ENCODE measurements at regions not wholly inside any gene's neighbourhood (a gene's known extent, or its start where the extent isn't known, plus 50 kb on each side); places are given as distances from the start of the nearest gene placed in this dataset.

DNA sequence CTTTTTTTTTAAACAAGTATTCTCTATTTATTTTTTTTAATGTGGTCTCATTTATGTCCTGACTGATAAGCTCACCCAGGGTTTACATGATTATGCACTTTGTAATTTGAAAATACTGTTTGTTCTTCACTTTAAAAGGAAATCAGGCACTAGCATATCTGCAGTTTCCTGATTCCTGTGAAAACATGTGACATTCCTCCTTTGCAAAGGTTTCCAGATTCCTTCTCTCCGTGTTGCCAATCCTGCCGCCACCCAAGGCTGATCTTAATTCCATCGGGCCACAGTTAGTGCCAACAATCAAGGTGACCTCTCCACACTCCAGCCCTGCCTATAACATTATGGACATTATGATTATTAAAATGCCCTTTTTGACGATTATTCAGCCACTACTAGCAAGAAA lies 225.4 kb downstream of the PCDH7 start:
- DNase-seq, result no peak

DNA sequence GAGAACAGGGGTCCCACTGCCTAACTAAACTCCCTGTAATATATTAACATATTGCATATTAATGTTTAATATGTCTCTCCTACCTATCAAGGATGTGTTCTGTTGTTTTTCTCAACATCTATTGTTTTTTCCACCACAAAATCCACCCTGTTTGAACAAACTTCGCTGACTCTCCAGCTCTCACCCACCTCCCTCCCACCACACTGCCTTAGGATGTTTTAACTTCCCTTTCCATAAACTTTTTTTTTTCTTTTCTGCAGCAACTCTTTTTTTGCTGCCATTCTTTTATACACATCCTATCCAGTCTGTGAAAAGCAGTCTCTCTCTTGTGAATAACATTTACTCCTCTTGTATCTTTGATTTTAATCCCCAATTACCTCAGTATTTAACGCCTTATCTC lies 226.1 kb downstream of the PCDH7 start:
- DNase-seq, result no peak

DNA sequence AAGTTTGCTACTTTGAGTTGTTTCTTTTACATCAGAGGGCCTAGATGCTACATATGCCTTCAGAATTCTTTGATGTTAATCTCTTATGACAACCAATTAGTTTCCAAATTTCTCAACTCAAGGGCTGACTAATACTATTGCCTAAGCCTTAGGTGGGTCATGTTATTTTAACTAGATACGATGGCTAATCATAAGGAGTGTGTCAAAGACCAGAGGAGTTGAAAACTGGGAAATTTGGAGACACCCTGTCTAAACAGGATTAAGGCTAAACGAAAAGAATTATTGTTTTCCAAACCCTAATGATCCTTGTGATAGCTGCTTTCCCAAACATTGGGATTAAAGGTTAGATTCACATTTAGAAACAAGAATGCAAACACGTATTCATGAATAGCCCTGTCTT lies 228.5 kb downstream of the PCDH7 start:
- no peak for DNase-seq

DNA sequence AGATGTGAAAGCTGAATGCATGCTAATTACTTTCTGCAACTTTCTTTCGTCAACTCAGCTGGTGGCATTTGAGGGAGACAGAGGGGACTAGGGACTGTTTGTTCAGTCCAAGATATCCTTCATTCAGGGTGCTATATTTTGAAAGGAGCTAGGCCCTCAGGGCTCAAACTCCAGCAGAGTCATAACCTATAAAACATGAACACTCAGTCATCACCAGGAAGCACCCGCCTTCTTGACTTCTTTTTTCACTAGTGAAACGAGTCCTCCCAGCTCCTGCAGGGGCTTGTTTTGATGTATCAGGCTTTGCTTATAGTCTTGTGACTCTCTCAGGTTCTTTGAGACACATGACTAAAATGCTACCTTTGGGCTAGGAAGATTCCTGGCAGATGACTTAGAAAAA lies 230.6 kb downstream of the PCDH7 start:
- DNase-seq, result no peak

DNA sequence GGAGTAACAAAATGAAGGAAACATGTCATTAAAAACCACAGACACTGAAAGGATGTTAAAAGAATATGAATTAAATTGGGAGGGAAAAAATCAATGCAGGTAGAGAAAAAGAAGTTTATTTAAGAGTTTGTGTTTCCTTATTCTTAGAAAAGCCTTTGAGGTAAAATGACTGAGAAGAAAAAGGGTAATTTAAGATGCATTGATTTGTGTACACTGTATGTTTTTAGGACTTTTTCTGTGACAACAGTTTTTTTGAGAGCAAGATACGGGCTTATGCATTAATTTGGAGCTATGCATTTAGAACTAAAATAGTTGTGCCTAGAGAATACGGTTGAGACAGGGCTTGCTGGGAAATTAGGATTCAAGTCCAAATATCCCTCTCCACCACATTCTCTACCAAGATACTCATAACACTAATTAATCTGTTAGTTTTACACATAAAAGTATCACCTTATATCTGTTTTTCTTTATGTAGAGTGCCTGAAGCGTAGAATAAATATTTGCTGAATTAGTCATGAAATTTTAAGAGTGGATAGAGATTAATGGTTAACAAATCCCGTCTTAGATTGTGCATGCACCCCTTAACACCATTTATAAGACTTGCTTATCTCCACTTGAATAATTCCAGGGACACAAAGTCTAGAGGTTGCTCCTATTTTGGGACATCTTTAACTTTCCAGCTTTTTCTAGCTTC lies 232.5 kb downstream of the PCDH7 start:
- DNase-seq, result no peak

DNA sequence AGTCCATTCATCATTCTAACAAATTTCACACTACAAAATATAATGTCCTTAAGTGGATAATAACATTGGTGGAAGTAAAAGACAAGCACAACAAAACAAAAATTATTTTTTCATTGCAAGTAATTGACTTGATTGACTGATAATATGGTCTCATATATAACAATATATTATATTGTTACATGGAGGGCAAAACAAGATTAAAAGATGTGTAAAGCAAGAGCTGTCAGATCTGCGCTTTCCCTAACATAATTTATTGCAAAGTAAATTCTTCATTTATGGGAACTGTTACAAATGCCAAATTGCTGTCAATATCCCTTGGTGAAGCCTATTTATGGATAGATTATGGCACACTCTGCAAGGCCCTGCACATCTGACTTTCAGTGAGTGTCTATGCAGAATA lies 233.6 kb downstream of the PCDH7 start:
- DNase-seq, result no peak

DNA sequence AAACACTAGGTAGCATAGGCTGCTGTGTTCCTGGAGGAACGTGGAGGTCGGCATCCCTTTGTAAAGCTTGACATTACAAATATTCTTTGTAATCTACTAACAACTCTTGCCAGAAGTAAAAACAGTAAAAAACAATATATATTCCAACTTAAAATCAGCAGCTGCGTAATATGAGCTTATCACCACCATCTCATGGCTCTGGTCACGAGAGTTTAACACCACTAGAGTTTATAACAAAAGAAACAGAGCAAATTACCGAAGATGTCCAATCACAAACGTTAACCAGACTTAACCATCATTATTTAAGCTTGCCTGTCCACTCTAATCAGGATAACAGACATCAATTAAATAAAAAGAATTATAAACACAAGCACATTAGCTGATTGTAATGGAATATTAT lies 236.7 kb downstream of the PCDH7 start:
- no peak for DNase-seq

DNA sequence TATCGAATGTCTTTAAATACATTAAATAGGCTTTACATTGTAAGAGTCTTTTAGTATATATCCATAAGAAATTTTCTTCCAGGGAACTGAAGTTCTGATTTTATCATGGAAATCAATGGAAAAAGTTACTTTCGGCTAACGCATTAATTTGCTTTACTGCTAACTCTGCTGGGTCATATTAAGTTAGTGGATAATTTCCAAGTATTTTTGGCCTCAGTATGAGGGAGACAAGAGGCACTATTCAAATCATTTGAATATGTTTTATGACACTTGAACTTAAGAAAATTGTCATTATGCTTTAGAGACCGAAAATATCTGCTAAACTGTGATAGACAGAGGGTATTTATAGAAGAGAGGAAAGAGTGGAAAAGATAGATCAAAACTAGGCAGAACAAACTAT lies 237.5 kb downstream of the PCDH7 start:
- no peak for DNase-seq

DNA sequence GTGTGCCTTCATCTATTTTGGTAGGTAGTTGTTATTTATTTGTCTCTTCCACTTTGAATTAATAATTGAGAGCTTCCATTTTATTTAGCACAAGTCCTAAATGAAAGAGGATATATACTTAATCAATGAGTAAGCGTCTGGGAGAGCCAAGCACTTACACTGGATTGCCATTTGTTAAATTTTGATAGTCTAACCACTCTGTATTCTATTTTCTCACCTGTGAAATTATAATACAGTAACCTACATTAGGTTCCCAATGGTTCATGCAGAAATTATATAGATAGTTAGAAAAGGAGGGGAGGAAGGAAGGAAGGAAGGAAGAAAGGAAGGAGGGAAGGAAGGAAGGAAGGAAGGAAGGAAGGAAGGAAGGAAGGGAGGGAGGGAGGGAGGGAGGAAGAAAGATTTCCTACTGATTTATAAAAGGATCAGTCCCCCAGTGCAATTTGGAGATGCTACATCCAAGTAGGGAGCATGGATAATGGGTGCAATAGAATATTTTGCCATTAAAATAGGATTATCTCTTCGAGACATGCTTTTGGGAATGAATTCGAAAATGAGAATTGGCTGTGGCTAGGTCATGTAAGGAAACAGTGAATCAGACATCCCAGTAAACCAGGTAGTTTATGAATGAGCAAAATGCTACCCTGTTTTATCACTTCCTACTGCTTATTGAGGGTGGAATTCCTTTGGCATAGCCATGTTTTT lies 239.8 kb downstream of the PCDH7 start:
- DNase-seq, result no peak

DNA sequence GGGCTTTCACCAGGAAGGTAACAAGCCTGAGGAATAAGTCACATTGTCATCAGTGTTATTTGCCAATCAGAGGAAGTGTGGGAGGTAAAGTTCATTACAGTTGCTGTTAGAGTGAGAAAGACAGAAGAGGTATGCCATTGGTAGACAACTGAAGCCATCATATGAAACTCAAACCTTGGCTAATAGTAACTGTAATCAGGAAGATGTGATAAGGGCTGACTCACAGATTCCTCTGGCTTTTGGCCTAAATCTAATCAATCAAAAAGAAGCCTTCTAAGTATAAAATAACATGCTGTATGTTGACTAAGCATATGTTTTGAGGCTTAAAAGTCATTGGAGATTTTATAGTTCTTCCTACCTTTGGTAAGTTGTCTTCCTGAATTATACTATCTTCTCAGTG lies 242.8 kb downstream of the PCDH7 start:
- no peak for DNase-seq

DNA sequence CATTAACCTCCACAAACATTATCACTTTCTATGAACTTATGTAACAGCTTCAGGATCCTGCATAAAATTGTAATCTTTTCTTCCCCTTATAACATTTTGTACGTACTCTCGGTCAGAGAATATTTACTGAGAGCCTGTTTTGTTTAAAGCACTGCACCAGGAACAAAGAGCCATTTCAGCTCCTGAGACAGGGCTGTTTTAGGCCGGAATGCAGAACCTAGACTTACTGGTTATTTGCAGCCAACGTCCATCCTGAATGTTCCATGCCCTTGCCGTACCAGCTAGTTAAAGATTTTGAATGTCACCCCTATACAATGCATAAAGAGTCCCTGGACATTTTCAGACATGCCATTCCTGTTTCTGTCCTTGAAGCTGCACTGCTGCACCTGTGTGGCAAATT lies 248.8 kb downstream of the PCDH7 start:
- no peak for DNase-seq

DNA sequence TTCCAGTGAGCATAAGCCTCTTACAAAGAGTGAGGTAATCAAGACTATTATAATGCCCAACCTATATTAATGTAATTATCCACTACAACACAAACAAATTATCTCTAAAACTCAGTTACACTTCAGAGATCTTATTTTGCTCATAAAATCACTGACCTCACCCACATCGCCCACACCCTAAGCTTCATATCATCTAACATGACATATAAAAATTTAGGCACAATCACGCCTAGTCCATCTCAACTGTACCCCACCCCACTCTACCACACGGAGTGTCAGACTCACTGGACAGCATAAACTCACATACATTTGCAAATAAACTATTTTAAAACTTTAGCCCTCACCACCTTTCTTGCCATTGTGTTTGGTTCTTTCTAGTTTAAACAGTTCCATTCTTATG lies 252.4 kb downstream of the PCDH7 start:
- DNase-seq, result no peak

DNA sequence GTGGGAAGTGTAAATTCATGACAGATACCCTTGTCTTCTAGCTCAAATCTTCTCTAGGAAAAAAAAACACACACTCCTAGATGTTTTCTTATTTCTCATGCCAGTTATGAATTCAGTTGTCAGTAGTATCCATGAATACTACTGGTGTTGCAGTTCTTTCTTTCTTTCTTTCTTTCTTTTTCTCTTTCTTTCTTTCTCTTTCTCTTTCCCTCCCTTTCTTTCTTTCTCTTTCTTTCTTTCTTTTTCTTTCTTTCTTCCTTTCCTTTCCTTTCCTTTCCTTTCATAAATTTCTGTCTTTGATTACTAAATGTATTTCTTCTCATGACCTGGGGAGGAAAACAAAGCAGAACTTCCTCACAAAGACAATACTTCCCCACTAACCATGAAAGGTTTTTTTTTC lies 253.8 kb downstream of the PCDH7 start:
- DNase-seq, result no peak

DNA sequence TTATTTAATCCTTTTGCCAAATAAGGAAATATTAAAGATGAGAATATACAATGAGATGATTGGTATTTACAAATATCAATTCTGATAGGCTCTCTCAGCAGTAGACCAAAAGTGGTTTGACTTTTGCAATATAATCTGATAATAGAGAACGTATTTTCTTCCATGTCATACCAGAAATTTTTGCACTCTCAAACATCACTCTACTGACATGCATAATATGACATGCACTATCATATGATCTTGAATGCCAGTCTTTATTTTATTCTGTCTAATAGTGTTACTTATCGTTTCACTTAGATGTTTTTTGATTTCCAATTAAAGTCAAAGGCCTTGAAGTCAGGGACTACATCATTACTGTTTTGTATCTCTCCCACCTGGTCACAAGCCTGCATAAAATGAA lies 259.2 kb downstream of the PCDH7 start:
- no peak for DNase-seq

DNA sequence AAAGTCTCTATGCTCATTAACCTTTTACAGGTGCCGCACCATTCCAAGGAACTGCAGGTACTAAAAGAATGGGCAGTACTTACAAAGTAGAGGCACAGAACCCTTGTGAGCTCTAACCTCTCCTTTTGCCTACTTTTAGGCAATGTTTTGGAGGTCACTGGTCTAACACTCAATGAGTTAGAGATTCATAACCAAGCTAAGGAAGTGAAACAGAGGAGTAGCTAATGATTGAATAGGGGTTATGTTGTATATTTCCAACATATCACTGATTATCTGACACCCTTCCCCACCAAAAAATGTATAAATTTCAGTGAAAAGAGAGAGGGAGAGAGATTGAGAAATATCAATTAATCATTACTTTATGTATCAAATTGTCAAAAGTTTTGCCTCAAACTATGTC lies 269.3 kb downstream of the PCDH7 start:
- DNase-seq, result no peak

DNA sequence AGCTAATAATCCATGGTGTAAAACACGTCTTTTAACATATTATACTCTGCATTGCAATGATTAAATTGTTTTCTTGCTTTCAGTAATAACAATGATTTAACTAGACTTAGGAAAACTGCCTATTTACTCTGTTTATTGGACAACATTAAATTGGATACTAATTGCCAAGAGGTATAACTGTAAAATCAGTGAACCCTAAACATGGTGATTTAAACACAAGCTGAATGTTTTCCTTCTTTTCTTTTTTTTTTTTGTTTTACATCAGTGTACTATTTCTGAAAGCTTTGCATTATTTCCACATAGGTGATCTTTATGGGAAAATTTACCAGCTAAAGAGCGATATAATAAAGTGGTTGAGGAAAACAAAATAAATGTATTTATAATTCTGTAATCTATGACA lies 276.7 kb downstream of the PCDH7 start:
- DNase-seq, result no peak

DNA sequence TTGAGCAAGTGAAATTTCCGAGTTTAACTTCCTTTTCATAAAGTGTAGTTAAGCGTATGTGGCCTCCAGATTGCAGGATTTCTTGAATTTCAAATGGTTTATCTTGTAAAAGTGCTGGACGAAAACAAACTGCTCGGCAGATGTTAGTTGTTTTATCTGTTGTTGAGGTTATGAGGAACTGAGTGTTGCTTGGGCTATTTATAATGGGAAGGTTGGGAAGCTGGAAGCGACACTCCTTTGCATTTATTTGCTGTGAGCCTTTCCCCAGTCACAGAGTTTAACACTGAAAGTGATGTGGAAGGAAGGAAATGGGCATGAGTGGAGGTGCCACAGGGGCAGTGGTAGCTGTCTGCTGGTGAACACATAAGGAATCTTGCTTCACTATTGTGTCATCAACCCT lies 284.9 kb downstream of the PCDH7 start:
- no peak for DNase-seq

DNA sequence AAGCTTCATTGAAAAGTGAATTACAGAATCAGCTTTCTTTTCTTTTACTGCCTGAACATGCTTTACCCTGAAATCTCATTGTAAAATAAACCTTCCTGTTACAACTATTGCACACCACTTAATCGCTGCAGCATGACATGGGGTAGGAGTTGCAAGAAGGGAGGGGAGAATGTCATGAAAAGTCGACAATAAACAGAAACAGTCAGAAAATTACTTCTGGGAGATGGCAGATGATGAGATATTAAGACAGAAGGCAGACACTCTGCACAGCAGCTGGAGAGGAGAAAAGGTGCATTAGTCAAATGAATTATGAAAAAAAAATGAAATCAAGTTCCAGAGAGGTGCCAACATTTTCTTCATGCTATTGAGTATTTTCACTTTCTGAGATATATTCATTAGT lies 287.7 kb downstream of the PCDH7 start:
- DNase-seq, result no peak

DNA sequence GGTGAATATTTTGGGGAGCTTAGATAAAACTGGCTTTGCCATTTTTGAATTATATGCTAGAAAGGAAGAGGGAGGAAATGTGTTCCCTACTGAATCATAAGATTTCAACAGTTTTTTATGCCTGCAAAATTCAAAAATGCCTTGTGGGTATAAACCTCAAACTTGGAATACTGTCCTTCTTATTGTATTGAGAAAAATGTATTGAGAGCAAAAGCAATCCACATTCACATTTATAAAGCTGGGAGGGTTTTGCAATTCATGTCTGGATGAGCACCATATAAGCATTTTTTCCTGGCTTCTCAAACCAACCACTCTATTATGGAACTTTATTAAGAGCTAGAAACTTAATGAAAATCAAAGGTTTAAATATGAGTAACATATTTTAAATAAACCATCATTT lies 289.8 kb downstream of the PCDH7 start:
- DNase-seq, result no peak

DNA sequence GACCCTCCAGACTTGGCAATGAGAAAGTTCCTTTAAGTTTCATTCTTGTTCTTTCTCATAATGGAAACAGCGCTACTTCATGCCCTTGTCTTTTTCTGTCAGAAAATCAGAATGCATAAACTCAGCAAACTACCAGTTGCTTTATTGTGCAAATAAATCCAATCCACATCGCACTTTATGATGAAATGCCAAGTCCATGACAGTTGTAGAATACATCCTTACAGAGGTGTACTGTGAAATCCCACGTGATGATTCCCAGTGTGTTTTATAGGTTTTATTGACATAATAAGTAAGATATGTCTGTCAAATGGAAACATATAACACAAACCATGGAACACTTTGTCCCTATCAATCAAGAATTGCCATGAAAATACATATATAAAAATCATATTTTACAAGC lies 295.0 kb downstream of the PCDH7 start:
- no peak for DNase-seq

DNA sequence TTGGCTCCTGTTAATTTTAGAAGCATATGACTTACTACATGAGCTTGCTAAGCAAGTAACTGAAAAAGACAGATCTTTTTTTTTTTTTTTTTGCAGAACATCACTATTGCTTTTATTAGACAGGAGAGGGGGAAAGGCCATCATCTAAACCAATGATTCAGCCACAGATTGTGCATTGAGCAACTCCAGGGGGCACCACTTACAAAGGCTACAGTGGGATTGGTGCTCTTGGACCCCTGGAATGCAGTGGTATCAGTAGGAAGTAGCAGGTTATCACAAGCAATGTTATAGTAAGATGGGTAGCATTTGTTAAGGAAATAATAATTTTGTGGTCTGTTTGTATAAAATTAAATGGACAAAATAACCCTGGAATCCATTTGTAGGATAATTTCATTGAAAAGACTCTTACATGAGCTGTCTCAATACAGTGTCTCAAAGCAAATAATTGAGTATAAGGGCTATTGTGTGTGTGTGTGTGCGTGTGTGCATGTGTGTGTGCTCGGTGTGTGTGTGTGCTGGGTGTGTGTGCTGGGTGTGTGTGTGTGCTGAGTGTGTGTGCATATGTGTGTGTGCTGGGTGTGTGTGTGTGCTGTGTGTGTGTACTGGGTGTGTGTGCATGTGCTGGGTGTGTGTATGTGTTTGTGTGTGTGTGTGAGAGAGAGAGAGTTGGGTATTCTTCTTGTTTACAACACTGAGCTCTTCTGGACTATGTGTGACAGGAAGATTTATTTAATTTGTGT lies 296.3 kb downstream of the PCDH7 start:
- no peak for DNase-seq

DNA sequence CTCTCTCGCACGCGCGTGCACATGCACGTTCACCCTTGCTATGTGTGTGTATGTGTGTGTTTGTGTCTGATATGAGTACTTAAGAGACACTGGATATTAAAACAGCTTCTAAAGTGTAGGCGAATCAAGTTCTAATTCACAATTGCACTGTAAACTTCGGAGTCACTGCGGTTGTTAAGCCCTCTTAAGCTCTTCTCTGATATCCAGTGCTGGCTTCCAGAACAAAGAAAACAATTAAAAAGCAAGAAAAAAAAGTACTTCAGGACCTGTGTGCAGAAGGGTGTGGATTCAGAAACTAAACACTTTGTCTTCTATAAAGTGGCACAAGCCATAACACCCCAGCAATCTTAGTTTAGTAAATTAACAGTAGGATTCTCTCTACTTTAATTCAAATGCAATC lies 300.2 kb downstream of the PCDH7 start:
- no peak for DNase-seq

DNA sequence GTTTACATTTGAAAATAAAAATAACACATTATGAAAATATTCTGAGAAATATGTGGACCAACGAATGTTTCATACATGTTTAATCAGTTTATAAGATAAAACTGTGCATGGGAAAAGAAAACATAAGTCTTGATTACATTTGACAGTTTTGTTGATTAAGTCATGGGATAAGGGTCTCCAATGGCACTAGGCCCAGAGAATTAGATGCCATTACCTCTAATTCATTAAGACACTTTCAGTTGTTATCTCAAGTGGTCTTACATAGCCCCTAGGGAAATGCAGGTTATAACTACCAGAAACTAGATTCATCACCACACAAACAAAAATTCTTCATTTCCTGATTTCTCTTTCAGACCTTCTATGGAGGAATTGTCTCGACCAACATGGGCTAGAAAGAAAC lies 300.8 kb downstream of the PCDH7 start:
- DNase-seq, result no peak

DNA sequence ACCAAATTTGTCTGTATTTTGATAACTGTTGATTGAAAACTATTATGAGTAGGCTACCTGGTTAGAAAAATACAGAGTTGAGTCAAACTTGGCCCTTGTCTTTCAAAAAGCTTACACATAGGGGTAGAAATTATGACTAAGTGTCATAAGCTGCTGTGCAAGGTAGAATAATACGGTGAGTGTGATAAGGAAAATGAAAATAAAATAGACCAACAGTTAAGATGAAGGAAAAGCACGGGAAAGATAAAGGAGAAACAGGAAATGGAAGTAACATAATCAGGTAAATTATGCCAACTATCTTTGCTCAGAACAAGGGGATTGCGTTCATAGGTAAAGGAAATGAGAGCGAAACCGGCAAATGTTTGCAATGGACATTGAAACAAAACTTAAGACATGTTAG lies 302.5 kb downstream of the PCDH7 start:
- DNase-seq, result no peak
